NCI-H1694 (cell line): ENCODE measurements at regions not wholly inside any gene's neighbourhood (a gene's known extent, or its start where the extent isn't known, plus 50 kb on each side); places are given as distances from the start of the nearest gene placed in this dataset.
"Not testable (repeated sequence)": the region's sequence is repeated elsewhere in the genome, so short reads cannot be mapped to it uniquely, and the experiment has no call there.

Experiments used
- DNase-seq: peaks from one replicate; lab custom pipeline; 2025; lab: John Stamatoyannopoulos, UW

DNA sequence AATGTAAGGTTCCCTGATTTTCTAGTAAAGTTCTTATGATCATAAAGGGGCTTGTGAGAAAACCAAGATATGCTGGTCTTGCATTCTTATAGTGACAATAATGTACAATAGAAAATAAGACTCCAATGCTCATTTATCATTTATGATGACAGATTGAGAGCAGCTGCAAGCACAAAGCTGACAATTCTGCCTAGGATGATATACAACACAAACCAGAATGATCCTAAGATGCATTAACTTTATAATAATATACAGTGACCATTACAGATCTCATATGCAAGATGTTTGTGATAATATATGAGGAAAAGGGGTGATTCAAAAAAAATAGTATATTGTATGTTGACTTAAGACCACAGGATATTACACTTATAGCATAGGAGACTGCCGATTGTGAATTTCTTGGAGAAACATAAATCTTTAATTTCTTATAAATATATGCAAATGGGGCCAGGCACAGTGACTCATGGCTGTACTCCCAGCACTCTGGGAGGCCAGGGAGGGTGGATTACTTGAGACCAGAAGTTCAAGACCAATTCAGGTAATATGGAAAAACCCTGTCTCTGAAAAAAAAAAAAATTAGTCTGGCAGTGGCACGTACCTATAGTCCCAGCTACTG is 387.0 kb downstream of the ZBBX start:
- DNase-seq: no peak

DNA sequence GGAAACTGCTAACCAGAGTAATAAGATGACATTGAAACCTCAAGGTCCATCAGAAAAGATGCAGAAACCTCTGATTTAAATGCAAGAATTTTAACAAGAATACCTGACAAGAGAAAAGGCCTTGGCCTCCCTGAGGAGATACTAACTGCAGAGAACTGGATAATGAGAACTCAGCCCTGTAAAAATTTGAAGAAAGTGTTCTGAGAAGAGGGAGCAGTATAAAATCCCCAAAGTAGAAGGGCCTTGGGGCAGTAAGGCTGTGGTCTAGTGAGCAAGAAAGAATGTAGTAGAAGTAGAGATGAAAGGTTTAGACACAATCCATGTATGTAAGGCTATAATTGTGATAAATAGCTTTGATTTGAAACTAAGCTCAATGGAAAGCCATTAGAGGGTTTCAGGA is 394.1 kb downstream of the ZBBX start:
- DNase-seq: no peak

DNA sequence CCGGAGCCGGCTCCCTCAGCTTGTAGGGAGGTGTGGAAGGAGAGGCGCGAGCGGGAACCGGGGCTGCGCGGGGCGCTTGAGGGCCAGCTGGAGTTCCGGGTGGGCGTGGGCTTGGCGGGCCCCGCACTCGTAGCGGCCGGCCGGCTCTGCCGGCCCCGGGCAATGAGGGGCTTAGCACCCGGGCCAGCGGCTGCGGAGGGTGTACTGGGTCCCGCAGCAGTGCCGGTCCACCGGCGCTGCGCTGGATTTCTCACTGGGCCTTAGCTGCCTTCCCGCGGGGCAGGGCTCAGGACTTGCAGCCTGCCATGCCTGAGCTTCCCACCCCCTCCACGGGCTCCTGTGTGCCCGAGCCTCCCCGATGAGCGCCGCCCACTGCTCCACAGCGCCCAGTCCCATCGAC is 404.3 kb downstream of the ZBBX start:
- not testable (repeated sequence) for DNase-seq

DNA sequence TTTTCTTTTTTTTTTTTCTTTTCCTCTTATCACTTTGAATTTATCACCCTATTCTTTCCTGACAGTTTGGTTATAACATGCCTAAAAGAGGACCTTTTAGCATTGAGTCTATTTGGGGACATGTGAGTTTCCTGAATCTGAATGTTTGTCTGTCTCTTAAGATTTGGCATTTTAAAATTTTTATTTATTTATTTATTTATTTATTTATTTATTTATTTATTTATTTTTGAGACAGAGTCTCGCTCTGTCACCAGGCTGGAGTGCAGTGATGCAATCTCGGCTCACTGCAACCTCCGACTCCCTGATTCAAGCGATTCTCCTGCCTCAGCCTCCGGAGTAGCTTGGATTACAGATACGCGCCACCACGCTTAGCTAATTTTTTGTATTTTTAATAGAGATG is 412.4 kb downstream of the ZBBX start:
- not testable (repeated sequence) for DNase-seq

DNA sequence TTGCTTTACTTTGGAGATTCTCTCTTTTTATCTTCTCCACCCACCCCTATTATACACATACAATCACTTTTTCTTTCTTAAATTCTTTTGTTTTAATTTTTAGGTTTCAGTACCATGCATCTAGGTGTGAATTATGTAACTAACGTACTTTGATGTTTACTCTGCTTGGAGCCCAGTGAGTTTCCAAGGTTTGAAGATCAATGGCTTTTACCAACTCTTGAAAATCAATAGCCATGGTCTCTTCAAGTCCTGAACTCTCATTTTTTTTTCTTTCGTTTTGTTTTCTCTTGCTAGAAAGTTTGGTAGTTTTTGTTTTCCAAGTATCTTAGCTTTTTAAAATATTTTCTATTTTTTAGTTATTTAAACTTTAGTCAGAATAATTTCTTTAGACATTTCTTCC is 417.2 kb downstream of the ZBBX start:
- no peak for DNase-seq

DNA sequence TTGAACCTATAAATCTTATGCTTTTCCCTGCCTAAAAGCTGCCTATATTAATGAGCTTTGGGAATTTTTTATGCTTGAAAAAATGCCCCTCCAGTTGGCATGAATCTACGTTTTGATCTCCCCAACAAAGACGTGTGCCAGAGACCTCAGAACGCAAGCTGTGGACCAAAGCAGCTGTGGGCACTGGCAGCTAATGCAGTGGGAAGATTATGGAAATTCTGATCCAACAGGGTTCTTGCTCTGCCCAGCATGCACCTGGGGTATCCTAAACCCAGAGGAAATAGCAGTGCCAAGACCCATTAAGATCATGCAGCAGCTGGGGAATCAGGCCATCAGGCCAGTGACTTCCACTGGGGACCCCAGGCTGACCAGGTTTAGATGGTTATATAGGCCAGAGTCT is 423.0 kb downstream of the ZBBX start:
- no peak for DNase-seq

DNA sequence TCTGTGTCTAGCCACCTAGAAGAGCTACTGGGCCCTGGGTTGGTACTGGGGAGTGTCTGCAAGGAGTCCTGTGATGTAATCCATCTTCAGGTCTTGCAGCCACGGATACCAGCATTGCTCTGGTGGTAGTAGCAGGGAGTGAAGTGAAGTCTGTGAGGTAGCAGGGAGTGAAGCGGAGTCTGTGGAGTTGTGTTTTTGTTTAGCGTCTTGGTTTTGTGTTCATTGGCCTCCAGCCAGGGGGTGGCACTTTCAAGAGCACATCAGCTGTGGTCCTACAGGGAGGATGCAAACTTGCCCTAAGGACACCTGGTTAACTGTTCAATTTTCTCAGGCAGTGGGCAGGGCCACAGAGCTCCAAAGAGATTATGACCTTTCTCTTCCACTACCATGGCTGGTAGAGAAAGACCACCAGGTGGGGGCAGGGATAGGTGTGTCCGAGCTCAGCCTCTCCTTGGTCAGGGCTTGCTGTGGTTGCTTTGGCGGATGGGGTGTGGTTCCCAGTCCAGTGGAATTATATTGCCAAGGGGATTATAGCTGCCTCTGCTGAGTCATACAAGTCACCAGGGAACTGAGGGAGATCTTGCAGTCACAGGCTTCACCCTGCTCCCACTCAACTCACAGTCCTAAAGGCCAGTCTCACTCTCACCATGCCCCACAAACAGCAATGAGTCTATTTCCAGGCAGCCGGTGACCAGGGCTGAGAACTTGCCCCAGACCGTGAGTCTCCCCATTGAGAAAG is 424.7 kb downstream of the ZBBX start:
- no peak for DNase-seq

DNA sequence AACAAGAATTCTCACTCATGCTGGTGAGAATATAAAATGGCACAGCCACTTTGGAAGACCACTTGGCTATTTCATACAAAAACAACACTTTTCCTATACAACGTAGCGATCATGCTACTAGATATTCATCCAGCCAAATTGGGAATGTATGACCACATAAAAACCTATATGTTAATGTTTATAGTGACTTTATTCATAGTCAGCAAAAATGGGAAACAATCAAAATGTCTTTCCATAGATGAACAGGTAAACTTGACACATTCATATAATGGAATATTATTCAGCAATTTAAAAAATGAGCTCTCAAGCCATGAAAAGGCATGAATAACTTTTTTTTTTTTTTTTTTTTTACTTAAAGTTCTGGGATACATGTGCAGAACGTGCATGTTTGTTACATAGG is 445.2 kb downstream of the ZBBX start:
- no peak for DNase-seq

DNA sequence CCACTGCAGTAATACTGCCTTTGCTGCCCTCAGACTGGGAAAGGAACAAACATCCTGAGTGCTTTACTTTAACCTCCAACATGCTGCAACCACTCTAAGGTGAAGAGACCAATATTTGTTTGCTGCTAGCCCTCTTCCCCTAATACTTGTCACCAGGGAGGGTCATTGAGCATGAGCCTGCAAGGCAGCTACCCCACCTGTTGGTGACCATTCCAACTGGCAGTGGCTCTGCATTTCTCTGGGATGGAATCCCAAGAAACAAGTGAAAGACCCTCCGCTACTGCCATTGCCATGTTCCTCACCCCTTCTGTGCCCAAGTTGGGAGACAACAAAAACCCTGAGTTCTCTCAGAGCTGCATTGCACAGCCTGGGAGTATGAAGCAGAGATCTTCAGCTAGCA is 462.7 kb downstream of the ZBBX start:
- no peak for DNase-seq

DNA sequence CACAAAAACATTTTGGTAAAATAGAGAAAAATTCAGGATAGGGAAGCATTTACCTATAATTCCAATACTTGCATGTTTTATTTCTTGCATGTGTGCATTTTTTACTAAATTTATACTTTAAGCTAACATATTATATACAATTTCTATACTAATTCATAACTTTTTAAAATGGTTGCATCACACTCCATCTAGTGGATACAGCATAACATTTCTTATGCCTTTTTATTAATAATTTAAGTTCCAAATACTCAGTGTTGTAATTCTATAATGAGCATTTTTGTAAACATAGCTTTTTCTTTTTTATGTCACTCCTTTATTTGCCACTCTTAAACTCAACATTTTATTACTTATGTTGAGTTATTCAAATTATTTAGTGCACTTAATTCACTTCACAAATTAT is 477.7 kb downstream of the ZBBX start:
- DNase-seq: no peak

DNA sequence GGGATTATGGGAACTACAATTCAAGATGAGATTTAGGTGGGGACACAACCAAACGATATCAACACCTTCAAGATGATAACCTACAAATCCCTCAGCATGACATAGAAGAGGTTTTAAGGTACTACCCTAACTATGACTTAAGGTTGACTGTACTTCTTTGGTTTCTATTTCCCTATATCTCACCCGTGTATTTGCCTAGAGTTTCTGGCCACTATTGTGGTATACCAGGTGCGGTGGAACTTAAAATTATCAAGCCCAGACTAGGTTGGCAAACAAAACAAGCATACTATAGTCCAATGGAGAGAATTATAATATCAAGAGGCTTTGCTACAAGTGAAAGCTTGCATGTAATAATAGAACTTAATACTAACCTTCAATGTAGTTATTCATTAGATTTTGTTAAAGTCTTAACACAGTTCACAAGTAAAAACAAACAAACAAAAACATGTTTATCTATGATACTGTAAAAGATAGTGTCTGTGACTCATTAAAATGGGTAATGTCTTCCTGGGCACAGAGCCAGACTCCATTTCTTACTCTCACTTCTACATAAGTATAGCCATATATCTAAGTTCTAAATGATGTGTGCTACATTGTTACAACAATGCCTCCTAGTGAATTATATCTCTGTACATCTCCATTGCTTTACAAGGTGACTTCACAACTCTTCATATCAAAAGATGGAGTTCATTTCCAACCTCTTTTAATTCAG is 479.1 kb downstream of the ZBBX start:
- DNase-seq: no peak

DNA sequence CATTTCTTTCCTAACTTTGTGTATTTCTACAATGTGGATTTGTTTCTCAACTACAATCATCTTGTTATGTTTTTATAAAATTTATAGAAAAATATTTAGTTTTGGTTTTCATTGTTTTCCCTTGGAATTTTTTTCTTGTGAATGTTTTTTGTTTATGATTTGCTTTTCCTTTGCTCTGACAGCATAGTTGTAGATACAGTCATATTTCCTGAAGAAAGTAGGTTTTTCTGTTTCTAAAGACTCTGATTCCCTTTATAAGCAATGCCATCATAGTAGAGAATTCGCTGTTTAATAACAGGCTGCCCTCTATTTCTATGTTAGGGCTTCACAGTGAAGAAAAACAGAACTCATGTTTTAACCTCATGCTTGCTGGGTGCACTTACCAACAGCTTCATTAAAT is 482.3 kb downstream of the ZBBX start:
- DNase-seq: no peak

DNA sequence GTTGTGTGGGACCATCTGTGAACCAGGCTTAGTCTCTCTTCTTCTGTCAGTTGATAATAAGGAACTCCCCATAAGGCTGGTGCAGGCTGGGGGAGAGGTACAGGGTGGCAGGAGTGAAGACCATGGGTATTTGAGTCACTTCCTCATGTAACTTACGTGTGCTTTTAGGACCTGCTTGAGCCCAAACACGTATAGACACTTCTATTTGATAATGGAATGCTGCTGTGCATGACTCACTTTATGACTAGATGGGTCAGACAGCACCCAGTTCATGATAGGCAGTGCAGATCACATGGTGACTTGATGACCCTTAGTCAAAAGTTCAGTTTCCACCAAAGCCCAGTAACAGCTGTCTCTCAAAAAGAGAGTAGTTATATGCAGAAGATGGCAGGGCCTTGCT is 490.9 kb downstream of the ZBBX start:
- no peak for DNase-seq

DNA sequence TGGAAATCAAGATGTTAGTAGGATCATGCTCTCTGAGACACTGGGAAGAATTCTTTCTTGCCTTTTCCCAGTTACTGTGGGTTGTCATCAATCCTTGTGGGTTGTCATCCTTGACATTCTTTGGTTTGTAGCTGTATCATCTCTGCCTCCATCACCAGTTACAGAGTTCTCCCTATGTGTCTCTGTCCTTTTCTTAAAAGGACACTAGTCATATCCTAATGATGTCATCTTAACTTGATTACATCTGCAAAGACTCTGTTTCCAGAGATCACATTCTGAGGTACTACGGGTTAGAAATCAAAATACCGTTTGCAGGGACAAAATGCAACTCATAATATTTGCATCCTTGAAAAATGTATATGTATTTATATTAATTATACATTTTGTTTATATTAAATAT is 500.4 kb downstream of the ZBBX start:
- DNase-seq: no peak

DNA sequence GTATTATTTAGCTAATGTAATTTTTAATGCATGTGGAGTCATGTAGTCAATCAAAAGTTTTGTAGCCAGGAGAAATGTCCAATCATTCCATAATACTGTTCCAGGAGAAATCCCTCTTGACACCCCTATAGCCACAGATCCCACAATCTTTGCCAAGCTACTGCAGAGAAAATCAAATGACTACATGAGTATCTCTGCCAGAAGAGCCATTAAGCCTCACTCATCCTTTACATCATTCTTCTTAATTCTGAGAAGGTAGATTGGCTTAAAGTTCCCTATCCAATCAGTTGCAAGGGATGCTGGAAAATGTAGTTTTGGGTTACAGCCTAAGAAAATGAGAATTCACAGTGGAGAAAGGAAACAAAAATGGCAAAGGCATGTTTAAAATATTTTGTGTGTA is 502.1 kb downstream of the ZBBX start:
- DNase-seq: no peak

DNA sequence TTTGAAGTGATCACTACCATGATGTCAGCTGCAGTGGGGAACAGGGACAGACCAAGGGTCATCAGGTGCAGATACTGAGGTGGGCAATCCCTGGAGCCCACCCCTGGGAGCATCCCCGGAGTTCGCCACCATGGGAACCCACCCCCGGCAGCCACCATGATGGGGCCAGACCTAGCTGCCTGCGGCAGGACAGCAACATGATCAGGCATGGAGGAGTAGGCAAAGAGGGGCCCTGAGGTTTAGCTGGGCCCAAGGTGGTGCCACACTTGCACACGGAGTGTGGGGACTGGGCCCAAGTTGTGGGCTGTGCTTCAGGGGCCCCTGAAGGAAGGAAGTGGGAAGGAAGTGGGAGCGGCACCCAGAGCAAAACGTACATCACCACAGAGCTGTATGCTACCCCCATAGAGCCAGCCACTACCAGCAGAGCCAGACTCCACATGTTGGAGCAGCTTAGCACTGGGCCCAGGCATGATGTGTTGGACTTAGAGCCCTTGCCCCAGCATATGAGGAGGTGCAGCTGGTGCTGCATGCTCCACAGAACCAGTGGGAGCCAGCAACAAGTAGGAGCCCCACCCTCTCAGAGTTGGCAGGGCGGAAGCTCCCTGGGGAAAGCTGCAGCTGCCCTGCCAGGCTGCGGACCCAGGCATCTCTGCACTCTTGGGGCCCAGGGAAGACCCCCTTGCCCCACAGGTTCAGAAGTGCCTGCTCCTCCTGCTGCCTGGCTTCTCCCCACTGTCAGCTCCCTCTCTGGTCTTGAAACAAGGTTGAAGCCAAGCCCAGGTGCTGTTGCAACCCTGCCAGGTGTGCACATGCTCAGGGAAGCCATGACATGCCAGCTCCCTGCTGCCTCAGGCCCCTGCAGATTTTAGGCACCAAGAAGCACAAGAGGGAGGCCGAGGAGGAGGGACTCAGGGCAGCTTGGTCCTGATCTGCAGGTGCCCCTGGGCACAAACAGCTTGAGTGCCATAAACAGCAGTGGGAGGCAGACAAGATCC is 515.3 kb downstream of the ZBBX start:
- no peak for DNase-seq

DNA sequence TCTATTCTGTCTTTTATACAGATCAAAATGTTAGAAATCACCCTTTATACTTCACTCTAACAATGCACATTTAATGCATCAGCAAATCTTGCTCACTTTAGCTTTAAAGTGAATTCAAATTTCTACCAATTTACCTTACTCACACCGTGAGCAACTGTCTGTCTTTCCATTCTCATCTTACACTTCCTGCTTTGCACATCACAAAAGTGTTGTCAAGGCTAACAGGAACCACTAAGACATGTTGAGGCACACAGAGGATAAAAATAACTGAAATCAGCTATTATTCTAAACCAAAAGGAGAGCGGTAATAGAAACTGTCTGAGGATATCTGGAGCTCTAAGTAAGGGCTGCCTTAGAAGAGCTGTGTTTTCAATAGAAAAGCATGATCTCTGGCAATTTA is 519.9 kb downstream of the ZBBX start:
- DNase-seq: no peak

DNA sequence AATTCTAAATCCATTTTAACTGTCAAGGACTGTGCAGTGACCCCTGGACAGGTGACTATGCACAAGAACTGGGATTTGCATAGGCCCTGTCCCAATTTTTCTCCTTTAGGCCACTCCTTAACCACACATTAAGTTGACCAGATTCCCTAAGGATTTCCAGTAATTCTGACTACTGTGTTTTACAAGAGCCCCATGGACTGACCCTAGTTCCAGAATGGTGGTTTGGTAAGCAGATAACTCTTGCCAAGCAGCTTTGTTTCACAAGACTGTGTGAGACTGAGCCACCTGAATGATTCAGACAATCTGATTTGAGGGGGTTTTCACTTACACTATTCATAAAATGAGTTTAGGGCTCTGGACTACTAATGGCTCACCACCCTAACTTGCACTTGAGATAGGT is 535.8 kb downstream of the ZBBX start:
- DNase-seq: no peak

DNA sequence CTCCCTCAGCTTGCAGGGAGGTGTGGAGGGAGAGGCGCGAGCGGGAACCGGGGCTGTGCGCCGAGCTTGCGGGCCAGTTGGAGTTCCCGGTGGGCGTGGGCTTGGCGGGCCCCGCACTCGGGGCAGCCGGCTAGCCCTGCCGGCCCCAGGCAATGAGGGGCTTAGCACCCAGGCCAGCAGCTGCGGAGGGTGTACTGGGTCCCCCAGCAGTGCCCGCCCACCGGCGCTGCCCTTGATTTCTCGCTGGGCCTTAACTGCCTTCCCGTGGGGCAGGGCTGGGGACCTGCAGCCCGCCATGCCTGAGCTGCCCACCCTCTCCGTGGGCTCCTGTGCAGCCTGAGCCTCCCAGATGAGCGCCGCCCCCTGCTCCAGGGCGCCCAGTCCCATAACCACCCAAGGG is 537.3 kb downstream of the ZBBX start:
- not testable (repeated sequence) for DNase-seq

DNA sequence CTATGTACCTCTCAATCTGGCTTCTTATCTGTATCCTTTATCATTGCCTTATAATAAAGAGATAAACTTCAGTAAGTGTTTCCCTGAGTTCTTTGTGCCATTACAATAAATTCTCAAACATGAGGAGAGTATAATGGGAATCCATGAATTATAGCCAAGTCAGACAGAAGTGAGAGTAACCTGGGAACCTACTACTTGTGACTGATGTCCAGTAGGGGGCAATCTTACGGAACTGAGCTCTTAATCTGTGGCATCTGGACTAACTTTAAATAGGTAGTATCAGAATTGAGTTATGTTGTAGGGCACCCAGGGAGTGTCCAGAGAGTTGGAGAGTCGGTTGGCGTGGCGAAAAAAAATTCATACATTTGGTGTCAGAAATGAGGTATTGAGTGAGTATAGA is 542.6 kb downstream of the ZBBX start:
- peak; percentile 37 for DNase-seq

DNA sequence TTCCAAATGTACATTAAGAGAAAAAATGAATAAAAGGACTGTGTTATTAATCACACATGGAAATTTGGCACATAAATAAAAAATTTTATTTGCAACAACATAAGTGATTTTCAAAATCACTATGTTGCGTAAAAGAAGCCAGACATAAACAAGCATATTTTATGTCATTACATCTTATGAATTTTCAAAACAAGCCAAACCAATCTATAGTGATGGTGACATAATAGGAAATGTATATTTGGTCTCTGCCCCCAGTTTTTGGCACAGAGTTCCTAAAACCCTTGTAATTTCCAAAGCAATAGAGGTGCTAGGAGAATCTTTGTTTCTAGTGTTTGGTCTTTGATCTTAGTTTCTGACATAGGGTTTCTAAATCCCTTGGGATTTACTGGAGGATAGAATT is 543.3 kb downstream of the ZBBX start:
- DNase-seq: no peak

DNA sequence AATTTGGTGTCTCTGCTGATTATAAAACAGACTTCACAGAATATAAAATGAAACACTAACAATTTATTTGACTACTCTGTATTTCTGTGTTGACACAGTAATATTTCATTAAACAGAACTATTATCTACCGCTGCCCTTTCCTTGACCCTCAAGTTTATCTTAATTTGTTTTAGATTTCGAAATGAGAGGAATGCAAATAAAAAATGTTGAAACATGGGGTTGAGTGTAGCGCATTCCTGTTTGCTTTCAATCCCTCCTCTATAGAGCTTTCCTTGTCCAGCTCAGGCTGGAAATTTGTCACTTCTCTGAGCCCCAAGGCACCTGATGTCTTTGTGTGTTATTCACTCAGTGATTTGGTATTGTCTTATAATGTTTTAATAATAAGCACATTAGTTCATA is 550.2 kb downstream of the ZBBX start:
- DNase-seq: no peak
